GM21825 (cell line): ENCODE measurements at regions not wholly inside any gene's neighbourhood (a gene's known extent, or its start where the extent isn't known, plus 50 kb on each side); places are given as distances from the start of the nearest gene placed in this dataset.
"Not testable (repeated sequence)": the region's sequence is repeated elsewhere in the genome, so short reads cannot be mapped to it uniquely, and the experiment has no call there.

Experiments used
- ATAC-seq: cut with Tn5 transposase; IDR thresholded peaks from one replicate; pipeline ENCODE4 v1.9.1; 2021; ENCODE audit warnings: mild to moderate bottlenecking, moderate library complexity; ENCODE audit not compliant: unreplicated experiment

DNA sequence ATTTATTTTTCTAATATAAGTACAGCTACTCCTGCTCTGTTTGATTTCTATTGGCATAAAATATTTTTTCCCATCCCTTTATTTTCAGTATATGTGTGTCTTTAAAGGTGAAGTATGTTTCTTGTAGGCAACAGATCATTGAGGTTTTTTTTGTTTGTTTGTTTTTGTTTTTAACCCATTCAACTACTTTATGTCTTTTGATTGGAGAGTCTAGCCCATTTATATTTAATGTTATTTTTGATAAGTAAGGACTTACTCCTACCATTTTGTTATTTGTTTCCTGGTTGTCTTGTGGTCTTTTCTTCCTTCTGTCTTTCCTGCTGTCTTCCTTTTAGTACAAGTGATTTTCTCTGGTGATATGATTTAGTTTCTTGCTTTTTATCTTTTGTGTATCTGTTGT, 285.1 kb upstream of the PROX1 start:
- no peak for ATAC-seq

DNA sequence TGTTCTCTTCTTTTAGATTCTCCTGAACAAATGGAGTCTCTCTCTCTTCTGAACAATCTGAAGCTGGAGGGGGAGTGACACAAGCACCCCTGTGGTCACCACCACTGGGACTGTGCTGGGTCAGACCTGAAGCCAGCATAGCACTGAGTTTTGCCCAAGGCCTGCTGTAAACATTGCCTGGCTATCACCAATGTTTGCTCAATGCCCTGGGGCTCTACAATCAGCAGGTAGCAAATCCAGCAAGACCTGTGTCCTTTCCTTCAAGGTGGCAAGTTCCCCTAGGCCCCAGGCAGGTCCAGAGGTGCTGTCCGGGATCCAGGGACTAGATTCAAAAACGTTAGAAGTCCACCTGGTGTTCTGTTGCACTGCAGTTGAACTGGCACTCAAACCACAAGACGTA, 282.8 kb upstream of the PROX1 start:
- ATAC-seq, result no peak

DNA sequence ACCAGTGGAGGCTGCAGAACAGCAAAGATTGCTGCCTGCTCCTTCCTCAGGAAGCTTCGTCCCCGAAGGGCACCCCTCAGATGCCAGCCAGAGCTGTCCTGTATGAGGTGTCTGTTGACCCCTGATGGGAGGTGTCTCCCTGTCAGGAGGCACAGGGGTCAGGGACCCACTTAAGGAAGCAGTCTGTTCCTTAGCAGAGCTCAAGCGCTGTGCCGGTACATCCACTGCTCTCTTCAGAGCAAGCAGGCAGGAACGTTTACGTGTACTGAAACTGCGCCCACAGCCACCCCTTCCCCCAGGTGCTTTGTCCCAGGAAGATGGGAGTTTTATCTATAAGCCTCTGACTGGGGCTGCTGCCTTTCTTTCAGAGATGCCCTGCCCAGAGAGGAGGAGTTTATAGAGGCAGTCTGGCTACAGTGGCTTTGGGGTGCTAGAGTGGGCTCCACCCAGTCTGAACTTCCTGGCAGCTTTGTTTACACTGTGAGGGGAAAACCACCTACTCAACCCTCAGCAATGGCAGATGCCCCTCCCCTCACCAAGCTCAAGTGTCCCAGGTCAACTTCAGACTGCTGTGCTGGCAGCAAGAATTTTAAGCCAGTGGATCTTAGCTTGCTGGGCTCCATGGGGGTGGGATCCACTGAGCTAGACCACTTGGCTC, 275.8 kb upstream of the PROX1 start:
- ATAC-seq, result not testable (repeated sequence)

DNA sequence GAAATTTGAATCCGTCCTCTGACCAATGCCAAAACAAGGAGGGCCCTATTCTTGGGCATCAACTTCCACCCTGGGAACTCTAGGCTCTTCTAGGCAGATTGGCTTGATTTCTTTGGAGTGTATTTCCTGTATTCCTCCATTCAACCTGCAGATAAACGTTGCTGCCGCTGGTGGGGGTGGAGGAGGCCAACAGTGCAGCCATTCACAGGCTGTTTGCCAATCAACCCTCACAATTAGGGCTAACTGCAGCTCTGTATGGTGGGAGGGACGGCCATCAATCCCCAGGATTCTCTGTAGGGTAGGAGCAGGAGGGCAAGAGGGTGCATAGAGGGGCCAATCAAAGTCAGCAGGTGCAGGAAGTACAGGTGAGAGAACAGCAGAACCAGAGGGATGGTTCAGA, 273.1 kb upstream of the PROX1 start:
- no peak for ATAC-seq

DNA sequence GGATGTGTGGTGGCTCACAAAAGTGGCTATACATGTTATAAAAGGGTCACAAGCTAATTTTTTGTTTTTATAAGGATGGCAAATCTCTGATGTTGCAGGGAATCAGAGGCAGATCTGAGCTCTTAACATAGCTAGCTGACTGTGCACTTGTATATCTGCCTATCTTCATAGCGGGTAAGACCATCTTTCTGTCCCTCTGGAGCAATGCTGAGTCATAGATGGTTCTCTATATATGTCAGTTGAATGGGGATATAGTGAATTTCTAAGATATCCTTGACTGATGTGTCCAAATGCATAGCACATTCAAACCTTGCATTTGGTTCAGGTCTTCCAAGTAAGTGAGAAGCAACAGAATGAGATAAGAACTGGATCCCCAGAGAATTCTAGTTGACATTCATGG, 272.6 kb upstream of the PROX1 start:
- ATAC-seq, result no peak

DNA sequence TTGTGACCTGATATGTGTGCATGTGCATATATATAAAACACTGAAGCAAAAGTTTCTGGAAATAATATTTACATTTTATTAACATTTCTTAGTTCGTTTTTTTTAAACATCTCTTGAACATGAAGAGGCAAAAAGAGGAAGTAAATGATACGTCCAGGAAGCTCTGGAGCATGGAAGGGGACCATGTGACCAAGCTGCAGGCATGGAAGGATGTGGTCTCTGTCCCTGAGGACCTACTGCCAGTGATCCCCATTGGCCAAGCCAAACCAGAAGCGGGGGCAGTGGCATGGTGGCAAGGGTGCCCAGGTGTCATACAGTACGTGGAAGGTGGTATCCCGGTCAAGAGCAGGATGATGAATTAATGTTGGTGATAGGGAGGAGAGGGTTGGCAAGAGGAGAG, 268.3 kb upstream of the PROX1 start:
- ATAC-seq, result no peak

DNA sequence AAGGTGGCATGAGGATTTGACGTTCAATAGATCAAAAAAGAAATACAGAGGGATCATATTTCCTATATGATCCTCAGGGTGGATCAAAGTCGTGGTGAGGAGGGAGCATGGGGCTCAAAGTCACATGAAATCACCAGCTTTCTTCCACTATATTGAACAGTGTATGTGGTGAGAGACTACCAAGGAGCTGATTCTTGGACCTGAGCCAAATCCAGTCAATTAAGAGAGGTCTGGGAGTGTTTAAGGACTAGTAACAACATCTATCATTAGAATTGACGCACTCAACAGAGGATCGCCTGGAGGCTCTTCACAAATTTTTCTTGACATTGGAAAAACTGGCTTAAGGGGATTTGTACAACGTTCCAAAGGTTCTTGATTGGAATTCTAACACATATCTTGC, 267.7 kb upstream of the PROX1 start:
- ATAC-seq, result no peak

DNA sequence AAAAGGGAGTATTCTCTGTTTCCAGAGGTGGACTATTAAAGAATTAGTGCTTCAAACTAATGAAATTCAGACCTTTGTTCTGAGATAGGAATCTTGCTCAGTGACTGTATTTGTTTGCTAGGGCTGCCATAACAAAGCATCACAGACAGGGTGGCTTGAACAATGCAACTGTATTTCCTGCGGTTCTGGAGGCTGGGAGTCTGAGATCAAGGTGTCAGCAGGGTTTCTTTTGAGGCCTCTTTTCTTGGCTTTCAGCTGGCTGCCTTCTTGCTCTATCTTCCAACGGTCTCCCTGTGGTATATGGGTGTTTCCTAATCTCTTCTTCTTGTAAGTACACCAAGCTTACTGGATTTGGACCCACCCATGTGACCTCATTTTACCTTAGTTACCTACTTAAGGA, 264.6 kb upstream of the PROX1 start:
- no peak for ATAC-seq

DNA sequence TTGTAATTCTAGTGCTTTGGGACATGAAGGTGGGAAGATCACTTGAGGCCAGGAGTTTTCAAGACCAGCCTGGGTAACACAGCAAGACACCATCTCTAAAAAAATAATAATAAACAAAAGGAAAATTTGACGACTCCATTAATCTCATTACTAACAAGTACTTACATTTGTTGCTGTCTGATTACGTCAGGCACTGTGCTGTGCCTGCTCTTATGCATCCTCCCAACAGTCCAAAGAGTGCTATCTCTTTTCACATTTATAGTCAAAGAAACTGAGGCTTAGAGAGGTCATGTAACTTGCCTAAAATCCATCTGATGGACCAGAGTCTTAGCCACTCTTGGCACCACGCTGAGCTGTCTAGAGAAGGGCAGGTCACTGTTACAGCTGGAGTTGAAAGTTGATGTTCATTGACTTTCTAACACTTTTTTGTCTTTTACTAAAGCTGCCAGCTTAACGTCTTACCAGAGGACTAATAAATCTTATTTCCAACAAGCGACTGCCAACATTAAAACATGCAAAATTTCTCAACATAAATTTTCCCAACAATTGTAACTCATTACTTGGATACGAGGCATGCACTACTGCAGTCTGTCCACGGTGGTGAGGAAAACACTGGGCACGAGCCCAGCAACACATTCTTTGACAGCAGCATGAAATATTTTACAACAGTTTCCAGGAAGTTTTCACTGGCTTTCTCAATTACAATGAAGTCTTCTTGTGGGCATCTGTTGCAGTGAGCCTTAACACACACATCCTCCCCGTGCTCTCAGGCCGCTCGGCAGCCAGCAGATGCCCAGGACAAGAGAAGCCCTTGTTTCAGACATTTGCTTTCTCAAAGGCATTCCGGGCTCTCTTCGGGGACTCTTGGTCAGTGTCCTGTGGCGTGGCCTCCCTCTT, 262.9 kb upstream of the PROX1 start:
- no peak for ATAC-seq

DNA sequence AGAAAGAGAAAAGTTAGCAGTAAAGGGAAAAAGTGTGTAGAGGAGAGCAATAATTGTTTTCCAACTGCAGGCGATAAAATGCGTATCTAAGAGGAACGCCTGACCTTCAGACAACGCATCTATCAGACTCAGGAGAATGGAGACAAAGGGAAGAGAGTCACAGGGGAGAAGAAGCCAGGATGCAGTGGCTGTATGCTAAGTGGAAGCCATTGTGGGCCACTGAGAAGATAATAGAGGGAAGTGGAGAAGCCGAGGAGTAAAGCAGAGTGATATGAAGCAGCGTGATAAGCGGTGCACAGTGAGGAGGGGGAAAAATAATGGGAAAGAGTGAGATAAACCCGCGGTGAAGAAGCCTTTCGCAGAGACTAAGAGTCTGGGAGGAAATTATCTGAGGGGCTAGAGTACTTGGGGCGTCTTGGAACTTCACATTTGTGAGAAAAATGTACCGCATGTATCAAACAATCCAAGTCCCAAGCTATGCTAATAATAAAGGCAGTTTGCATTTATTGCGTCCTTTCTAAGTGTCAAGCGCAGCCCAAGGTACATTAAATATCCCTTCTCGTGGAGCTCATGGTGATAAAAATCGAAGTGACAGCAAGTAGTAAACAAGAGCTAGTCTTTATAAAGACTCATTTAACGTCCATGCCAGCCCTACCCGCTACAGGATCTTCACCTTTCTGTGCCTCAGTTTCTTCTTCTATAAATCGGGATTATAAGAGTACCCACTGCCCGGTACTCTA, 259.8 kb upstream of the PROX1 start:
- ATAC-seq, result no peak

DNA sequence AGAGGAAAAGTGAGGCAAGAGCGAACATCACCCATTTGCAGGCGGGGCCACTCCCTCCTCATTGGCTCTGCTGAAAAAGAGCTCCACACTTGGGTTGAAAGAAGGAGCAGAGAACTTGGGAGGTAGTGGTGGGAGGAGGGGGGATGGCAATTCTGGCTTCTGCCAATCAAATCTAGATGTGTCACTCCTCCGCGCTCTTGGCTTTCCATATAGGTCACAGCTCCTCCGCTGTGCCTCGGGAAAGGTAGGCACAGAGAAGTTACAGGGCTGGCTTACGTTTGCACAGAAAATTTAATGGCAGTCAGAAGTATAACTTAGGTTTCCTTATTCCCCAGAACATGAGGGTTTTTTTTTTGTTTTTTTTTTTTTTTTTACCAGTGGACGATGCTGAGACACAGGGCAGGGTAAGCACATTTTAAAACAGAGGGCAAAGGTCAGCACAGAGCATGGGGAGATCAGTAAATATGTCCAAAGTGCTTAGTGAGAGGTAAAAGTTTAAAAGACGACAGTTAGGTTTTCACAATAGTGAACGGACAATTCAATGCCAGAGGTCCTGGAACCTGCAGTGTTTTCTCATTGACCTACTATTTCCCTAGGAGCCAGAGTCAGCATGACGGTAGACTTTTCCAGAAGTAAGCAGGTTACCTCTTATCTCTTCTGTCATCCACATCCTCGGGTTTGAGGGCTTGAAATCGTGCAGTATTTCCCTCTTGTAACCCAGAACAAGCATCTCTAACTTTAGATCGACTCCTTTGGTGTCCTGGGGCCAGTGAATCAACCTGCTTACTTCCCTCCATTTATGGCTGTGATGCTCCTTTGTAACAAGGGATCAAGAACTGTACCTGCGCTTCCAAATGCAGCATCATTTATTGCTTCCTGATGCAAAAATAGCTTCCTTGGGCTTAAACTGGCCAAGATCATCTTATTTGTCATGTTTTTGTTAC, 258.9 kb upstream of the PROX1 start:
- ATAC-seq, result no peak

DNA sequence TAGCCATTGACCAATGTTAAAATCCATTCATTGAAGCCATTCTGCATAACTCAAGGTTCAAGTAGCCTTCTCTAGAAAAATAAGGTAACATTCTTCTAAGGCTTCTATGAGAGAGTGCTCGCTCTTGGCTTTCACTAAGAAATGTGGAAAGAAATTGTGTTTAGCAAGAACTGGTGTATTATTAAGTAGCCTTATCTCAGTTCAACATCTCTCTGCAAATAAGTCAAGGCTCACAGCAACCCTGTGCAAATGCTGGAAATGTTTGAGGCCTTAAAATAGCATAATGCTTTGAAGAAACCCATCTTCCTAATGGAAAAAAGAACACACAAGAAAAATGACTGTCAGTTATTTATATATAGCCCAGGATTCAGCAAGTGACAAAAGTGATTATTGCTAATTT, 254.1 kb upstream of the PROX1 start:
- no peak for ATAC-seq

DNA sequence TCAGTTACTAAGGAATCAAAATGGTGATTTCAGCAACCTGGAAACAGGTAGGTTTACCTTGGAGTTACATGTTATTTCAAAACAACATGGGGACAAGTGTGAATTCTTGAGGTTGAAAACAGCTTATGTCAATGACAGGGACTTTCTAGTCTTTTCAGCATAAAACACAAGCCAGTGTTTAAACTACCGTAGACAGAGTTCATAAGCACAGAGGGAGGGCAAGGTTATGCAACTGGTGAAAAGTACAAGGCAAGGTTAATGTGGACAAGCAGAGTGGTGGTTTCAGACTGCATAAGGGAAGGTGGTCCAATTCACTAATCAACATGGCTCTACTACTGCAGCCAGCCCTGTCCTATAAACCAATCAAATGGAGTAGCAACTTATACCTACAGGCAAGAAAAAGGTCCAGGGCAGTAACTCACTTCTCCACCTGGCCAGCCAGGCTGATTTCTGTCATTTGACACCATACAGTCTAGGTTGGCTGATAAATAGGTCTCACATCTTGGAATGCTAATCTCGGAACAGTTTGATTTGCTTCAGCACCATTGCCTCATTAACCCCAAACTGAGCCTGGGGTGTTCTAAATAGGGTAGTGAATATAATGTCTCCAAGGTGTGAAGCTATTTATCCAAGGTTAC, 250.3 kb upstream of the PROX1 start:
- no peak for ATAC-seq

DNA sequence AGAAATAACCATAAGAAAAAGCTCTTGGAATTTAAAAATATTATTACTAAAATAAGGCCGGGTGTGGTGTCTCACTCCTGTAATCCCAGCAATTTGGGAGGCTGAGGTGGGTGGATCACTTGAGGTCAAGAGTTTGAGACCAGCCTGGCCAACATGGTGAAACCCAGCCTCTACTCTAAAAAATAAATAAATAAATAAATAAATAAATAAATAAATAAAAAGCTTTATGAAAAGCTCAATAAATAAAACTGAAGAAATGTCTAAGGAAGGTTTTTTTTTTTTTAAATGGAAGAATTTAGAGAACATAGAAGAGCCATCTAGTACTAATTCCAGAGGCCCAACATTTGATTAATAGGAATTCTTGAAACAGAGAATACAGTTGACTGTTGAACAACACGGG, 249.1 kb upstream of the PROX1 start:
- ATAC-seq, result no peak

DNA sequence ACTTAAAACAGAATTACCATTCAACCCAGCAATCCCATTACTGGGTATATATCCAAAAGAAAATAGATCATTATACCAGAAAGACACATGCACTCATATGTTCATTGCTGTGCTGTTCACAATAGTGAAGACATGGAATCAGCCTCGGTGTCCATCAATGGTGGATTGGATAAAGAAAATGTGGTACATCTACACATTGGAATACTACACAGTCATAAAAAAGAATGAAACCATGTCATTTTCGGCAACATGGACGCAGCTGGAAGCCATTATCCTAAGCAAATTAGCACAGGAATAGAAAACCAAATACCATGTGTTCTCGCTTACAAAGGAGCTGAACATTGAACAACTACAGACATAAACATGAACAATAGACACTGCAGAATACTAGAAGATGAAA, 244.8 kb upstream of the PROX1 start:
- ATAC-seq, result no peak

DNA sequence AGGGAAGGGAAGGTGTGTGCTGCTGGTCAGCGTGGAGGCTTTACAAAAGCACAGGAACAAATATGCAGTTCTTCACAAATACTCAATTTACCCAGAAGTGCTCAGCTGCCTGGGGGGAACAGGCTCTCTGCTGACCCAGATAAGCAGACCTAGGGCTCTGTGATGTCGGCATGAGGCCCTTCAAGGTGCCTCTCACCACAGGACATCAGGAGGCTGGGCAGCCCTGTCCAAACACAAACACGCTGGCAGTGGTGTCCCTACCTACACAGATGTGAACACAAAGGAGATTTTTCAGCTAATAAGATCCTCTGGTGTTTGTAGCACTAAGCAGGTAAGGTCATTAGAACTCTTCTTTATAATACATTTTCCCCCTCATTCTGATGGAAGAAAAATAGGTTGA, 243.0 kb upstream of the PROX1 start:
- ATAC-seq, result no peak

DNA sequence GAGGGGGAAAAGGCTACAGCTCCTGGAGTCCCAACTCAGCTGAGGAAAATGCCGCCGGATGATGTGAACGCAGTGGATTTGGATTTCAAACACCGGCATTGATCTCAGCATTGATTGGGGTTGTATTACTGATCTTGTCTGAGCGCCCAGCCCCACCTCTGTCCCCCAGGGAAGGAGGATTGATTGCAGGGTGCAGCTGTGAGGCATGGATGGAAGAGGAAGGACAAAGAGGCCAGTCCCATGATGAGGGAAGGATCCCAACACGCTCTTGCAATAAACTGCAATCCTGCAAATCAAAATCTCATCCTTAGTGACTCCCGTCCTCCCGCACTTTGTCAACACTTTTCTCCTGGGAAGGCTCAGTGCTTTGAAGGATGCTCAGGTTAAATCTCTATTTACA, 242.3 kb upstream of the PROX1 start:
- ATAC-seq, result no peak

DNA sequence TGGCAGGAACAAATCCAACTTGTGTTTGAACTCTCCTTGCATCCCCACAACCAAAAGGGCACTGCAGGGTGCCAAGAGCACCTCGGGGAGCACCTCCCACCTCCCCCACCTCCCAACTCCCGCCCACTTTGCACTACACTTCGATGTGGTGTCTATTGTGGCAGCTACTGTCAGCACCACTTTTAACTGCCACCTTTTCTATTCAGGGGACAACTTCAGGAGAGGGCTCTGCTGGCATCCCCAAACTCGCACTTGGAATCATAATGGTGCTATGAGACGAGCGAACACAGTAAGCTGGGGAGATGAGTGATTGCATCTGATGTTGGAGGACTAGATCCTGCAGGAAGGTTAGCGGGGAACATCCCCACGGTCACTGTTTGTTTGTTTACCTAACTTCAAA, 238.2 kb upstream of the PROX1 start:
- no peak for ATAC-seq

DNA sequence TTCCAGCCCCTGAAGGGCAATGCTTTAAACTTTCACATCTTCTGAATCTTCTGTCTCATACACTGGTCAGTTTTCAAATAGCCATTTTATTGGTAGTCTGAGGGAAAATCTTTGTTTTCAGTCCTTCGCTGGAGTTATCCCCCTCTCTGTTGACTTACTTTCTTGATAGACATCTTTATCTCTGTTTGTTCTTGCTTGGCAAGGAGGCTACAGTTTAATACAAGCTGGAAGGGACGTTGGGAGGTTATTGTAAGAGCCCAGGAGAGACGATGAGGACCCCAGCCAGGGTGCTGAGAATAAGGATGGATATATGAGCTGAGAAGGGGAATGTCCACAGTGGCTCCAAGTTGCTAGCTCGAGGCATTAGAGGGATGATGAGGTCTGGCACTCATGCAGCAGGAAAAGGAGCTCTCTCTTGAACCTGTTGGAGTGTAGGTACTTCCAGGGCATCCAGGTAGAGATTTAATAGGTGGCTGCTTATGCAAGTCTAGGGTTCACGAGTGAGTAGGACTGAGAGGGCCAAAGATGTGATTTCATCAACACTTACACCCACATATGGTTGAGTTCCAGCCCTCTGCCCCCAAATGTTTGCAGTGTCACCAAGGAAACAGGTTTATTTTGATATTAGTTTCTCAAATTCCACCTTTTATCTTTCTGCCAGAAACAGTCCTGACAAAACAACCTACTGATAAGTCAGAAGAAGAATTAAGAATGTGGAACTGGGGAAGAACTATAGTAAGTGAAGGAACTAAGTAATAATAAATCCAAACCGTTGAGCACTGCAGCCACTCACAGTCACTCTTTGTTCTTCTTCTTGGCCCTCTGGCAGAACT, 237.3 kb upstream of the PROX1 start:
- ATAC-seq, result no peak

DNA sequence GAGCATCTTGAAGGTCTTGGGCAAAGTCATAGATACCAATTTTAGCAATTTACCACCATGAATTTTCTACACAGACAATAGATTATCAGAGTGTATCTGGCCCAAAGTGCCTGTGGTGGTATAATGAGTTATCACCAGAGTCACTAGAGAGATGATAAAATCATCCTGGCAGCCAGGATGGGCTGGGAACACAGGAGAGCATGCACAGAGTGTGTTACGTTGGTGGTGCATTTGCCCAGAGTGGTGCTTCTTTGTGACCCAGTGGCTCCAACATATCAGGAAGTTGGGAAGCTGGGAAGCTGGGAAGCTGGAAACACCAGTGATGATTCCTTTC, 236.7 kb upstream of the PROX1 start:
- no peak for ATAC-seq
